ENCODE measurements at regions not wholly inside any gene's neighbourhood (a gene's known extent, or its start where the extent isn't known, plus 50 kb on each side); places are given as distances from the start of the nearest gene placed in this dataset.

DNA sequence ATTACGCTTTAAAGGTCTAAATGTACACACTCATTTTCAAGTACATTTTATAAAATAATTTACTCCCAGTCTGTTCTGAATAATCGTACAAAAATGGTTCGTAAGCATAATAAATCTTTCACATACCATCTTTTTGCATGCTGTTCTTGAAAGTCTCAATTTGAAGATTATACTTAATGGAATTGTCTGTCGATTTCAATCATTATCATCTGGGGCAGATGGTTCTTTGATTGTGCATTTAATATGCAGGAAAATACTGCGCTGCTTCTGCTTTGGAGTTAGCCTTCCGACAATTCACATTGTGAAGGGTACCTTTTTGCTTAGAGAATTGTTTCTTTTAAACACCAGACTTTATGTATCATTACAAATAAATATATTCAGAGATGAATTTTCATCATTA, 262.8 kb downstream of the ABCC12 start:
- TF ChIP-seq, protein P1, sequence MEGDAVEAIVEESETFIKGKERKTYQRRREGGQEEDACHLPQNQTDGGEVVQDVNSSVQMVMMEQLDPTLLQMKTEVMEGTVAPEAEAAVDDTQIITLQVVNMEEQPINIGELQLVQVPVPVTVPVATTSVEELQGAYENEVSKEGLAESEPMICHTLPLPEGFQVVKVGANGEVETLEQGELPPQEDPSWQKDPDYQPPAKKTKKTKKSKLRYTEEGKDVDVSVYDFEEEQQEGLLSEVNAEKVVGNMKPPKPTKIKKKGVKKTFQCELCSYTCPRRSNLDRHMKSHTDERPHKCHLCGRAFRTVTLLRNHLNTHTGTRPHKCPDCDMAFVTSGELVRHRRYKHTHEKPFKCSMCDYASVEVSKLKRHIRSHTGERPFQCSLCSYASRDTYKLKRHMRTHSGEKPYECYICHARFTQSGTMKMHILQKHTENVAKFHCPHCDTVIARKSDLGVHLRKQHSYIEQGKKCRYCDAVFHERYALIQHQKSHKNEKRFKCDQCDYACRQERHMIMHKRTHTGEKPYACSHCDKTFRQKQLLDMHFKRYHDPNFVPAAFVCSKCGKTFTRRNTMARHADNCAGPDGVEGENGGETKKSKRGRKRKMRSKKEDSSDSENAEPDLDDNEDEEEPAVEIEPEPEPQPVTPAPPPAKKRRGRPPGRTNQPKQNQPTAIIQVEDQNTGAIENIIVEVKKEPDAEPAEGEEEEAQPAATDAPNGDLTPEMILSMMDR (conservative IDR thresholded peaks at IDR 0.05; ENCODE audit: low read length), result no peak
- TF ChIP-seq EZH2phosphoT487 (IDR thresholded peaks at IDR 0.05; ENCODE audit: borderline replicate concordance, low read depth, low read length), result no peak

All from OCI-LY7 (cell line).